ENCODE measurements at regions not wholly inside any gene's neighbourhood (a gene's known extent, or its start where the extent isn't known, plus 50 kb on each side); places are given as distances from the start of the nearest gene placed in this dataset.

DNA sequence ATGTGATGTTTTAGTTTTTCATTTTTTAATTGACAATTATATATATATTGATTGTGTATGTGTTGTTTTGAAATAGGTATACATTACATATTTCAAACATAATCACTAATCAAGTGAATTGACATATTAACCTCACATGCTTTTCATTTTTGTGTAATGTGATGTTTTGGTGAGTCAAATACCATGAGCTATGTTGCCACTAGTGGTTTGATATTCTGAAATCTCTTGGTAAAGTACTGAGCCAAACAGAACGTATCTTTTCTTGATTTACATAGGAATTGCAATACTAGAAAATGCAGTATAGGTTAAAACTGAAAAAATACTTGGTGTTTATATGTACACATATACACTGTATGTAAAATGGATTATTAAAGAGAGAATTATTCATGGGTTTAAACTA is 65.2 kb upstream of the SIAH1 start:
- no peak for TF ChIP-seq CTCF (conservative IDR thresholded peaks at IDR 0.05; ENCODE audit: low read depth, low read length)
- no peaks in the 10 kb centered on the region for H3K36me3 ChIP-seq (ENCODE audit: insufficient read depth)
- H3K4me1 ChIP-seq (ENCODE audit: low read depth, poor library complexity, severe bottlenecking): no peaks in the 10 kb centered on the region
- H3K9ac ChIP-seq: no peak overlapping the region
- H3K4me2 ChIP-seq: no peak overlapping the region
- no peak overlapping the region for H3K27ac ChIP-seq
- no peak overlapping the region for H3K4me3 ChIP-seq (IDR thresholded peaks at IDR 0.05; ENCODE audit: insufficient read depth, low read depth, low read length)
- no peak overlapping the region for H2AFZ ChIP-seq (ENCODE audit: low read depth)
- no peaks in the 10 kb centered on the region for H3K79me2 ChIP-seq (ENCODE audit: insufficient read depth, low read depth)
- no peaks in the 10 kb centered on the region for H3K27me3 ChIP-seq (ENCODE audit: insufficient read depth, low read depth)
- H4K20me1 ChIP-seq (ENCODE audit: insufficient read depth): no peaks in the 10 kb centered on the region

DNA sequence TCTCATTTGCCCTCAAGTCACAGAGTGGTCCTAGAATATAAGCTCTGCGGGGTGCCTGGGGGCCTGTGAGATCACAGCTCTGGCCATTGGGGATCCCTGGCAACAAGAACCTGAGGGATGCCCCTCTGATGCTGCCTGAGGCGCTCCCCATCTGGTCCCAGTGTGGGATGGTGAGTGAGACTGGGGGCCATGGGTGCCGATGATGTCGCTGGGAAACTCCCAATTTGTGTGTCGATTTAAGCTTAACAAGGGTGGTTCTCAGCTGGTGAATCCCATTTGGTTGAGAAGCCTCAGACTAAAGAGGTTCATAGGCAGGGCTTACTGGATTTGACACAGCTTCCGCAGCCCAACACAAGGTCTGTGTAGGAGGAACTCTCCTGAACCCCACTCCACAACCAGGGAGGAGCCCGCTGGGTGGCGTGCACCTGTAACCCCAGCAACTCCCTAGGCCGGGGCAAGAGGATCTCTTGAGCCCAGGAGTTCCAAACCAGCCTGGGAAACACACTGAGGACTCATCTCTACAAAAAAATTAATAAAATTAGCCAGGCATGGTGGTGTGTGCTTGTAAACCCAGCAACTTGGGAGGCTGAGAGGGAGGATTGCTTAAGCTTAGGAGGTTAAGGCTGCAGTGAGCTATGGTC is 63.7 kb upstream of the SIAH1 start:
- Histone ChIP-seq H3K9ac (no peak overlapping the region), H3K27me3 (ENCODE audit: insufficient read depth, low read depth) (no peaks in the 10 kb centered on the region), H3K4me1 (ENCODE audit: low read depth, poor library complexity, severe bottlenecking) (no peaks in the 10 kb centered on the region), H2AFZ (ENCODE audit: low read depth) (no peak overlapping the region), H3K4me3 (IDR thresholded peaks at IDR 0.05; ENCODE audit: insufficient read depth, low read depth, low read length) (no peak overlapping the region), H3K36me3 (ENCODE audit: insufficient read depth) (no peaks in the 10 kb centered on the region), H3K27ac (no peak overlapping the region), H3K4me2 (no peak overlapping the region), H4K20me1 (ENCODE audit: insufficient read depth) (no peaks in the 10 kb centered on the region), H3K79me2 (ENCODE audit: insufficient read depth, low read depth) (no peaks in the 10 kb centered on the region)
- TF ChIP-seq CTCF (conservative IDR thresholded peaks at IDR 0.05; ENCODE audit: low read depth, low read length): no peak

- Histone ChIP-seq H3K9ac (no peak overlapping the region), H3K4me3 (IDR thresholded peaks at IDR 0.05; ENCODE audit: insufficient read depth, low read depth, low read length) (no peak overlapping the region), H2AFZ (ENCODE audit: low read depth) (no peak overlapping the region), H3K27ac (no peak overlapping the region), H3K36me3 (ENCODE audit: insufficient read depth) (no peaks in the 10 kb centered on the region), H3K27me3 (ENCODE audit: insufficient read depth, low read depth) (no peaks in the 10 kb centered on the region), H3K4me2 (no peak overlapping the region), H4K20me1 (ENCODE audit: insufficient read depth) (no peaks in the 10 kb centered on the region), H3K79me2 (ENCODE audit: insufficient read depth, low read depth) (no peaks in the 10 kb centered on the region), H3K4me1 (ENCODE audit: low read depth, poor library complexity, severe bottlenecking) (no peaks in the 10 kb centered on the region)
- TF ChIP-seq CTCF (conservative IDR thresholded peaks at IDR 0.05; ENCODE audit: low read depth, low read length): no peak
Observed at GRCh38 chr16:48447940-48448536, 62.8 kb upstream of the SIAH1 start.

- H3K4me3 ChIP-seq (IDR thresholded peaks at IDR 0.05; ENCODE audit: insufficient read depth, low read depth, low read length): no peak overlapping the region
- TF ChIP-seq CTCF (conservative IDR thresholded peaks at IDR 0.05; ENCODE audit: low read depth, low read length): no peak
- no peak overlapping the region for H2AFZ ChIP-seq (ENCODE audit: low read depth)
- no peaks in the 10 kb centered on the region for H3K4me1 ChIP-seq (ENCODE audit: low read depth, poor library complexity, severe bottlenecking)
- H3K27ac ChIP-seq: no peak overlapping the region
- no peak overlapping the region for H3K4me2 ChIP-seq
- no peaks in the 10 kb centered on the region for H3K79me2 ChIP-seq (ENCODE audit: insufficient read depth, low read depth)
- no peaks in the 10 kb centered on the region for H3K27me3 ChIP-seq (ENCODE audit: insufficient read depth, low read depth)
- H3K36me3 ChIP-seq (ENCODE audit: insufficient read depth): no peaks in the 10 kb centered on the region
- H3K9ac ChIP-seq: no peak overlapping the region
- no peaks in the 10 kb centered on the region for H4K20me1 ChIP-seq (ENCODE audit: insufficient read depth)
Observed at GRCh38 chr16:48447428-48447827, 62.2 kb upstream of the SIAH1 start.

Measured in KMS-11 (cell line).